ENCODE measurements at regions not wholly inside any gene's neighbourhood (a gene's known extent, or its start where the extent isn't known, plus 50 kb on each side); places are given as distances from the start of the nearest gene placed in this dataset.
"Not testable (repeated sequence)": the region's sequence is repeated elsewhere in the genome, so short reads cannot be mapped to it uniquely, and the experiment has no call there.

DNA sequence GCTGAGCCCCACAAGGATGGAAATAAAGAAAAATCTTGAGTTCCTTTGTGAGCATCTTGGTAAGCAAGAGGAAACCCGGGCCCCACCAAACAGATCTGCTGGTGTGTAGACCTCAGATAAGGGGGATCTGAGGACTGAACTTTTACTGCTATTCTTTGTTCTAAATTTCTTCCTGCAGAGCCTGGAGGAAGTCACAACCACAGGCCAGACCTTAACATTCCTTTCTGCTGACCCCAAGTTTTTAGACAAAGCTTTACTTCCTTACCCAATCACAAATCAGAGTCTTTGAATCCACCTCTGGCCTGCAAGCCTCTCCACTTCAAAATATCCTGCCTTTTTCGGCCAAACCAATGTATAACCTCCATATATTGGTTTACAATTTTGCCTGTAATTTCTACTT lies 352.6 kb upstream of the AUTS2 start:
- Mint-ChIP-seq H3K9me3 (peaks cover 44% of the 10 kb centered on the region), H3K36me3 (ENCODE audit: low read depth) (no peaks in the 10 kb centered on the region), H3K27ac (no peak overlapping the region), H3K27me3 (ENCODE audit: low read depth) (no peaks in the 10 kb centered on the region), H3K4me1 (ENCODE audit: low read depth) (no peaks in the 10 kb centered on the region), H3K4me3 (ENCODE audit: low read depth) (no peak overlapping the region)
- no peak for DNase-seq (ENCODE audit: low spot score)
- intact Hi-C loops (cut with micrococcal nuclease) = no loop called here

DNA sequence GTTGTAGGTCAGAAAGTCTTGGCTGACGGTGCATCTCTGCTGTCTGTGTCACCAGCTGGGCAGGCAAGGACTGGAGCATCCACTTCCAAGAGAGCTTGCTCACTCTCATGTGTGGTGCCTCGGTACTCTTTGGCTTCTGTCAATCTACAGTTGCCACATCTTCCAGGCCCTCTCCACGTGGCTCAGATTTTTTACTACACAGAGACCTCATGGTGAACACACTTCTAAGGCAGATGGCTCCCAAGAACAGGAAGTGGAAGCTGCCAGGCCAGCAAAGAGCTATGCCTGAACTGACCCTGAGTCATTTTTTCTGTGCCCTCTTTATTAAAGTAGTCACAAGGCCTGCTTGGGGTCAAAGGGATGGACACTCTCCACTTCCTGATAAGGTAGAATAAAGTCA lies 351.5 kb upstream of the AUTS2 start:
- no peaks in the 10 kb centered on the region for H3K36me3 Mint-ChIP-seq (ENCODE audit: low read depth)
- intact Hi-C loops (cut with micrococcal nuclease) = no loop called here
- peaks cover 41% of the 10 kb centered on the region for H3K9me3 Mint-ChIP-seq

GRCh38 chr7:69248382-69248828 lies 349.9 kb upstream of the AUTS2 start:
- H3K4me3 Mint-ChIP-seq (ENCODE audit: low read depth); H3K27me3 Mint-ChIP-seq (ENCODE audit: low read depth); H3K36me3 Mint-ChIP-seq (ENCODE audit: low read depth); DNase-seq (ENCODE audit: low spot score); H3K4me1 Mint-ChIP-seq (ENCODE audit: low read depth); H3K27ac Mint-ChIP-seq; intact Hi-C loops (cut with micrococcal nuclease): not testable (repeated sequence)
- peaks cover 40% of the 10 kb centered on the region for H3K9me3 Mint-ChIP-seq

More for the DNA sequence above, 351.5 kb upstream of the AUTS2 start:
- no peak overlapping the region for H3K27ac Mint-ChIP-seq
- no peaks in the 10 kb centered on the region for H3K27me3 Mint-ChIP-seq (ENCODE audit: low read depth)
- DNase-seq (ENCODE audit: low spot score) = no peak
- no peaks in the 10 kb centered on the region for H3K4me1 Mint-ChIP-seq (ENCODE audit: low read depth)
- H3K4me3 Mint-ChIP-seq (ENCODE audit: low read depth) = no peak overlapping the region

DNA sequence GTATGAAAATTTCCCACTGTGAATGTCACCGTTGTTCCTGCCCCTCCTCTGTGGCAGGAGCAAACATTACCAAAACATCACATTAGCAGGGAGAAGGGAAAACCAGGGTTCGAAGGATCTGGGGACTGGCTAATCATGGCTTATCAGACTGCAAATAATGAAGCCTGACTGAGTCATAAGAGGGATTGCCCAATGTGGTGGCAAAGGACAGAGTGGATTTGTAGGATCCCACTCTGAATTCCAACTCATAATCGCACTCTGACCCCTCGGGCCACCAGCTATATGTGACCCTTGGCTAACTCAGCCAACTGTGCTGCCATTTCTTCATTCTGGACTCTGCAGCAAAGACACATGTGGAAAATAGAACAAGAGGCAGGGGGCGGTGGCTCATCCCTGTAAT lies 347.3 kb upstream of the AUTS2 start:
- Mint-ChIP-seq H3K4me3 (ENCODE audit: low read depth) (no peak overlapping the region), H3K27me3 (ENCODE audit: low read depth) (no peaks in the 10 kb centered on the region), H3K27ac (no peak overlapping the region), H3K9me3 (peaks cover 39% of the 10 kb centered on the region), H3K4me1 (ENCODE audit: low read depth) (no peaks in the 10 kb centered on the region), H3K36me3 (ENCODE audit: low read depth) (no peaks in the 10 kb centered on the region)
- intact Hi-C loops (cut with micrococcal nuclease) = no loop called here
- no peak for DNase-seq (ENCODE audit: low spot score)

DNA sequence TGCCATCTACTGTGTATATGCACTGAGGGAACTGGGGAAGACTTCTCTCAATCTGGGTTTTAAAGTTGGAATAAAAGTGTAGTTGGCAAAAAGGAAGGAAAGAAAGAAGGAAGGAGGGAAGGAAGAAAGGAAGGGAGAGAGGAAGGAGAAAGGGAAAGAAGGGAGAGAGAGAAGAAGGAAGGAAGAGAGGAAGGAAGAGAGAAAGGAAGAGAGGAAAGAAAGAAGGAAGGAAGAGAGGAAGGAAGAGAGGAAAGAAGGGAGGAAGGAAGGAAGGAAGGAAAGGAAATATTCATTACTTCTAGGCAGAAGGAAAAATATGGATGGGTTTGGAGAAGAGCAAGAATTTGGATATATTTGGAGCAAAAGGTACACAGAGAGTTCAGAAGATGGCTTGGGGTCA lies 343.6 kb upstream of the AUTS2 start:
- Mint-ChIP-seq H3K9me3 (peaks cover 37% of the 10 kb centered on the region), H3K27ac (no peak overlapping the region)

DNA sequence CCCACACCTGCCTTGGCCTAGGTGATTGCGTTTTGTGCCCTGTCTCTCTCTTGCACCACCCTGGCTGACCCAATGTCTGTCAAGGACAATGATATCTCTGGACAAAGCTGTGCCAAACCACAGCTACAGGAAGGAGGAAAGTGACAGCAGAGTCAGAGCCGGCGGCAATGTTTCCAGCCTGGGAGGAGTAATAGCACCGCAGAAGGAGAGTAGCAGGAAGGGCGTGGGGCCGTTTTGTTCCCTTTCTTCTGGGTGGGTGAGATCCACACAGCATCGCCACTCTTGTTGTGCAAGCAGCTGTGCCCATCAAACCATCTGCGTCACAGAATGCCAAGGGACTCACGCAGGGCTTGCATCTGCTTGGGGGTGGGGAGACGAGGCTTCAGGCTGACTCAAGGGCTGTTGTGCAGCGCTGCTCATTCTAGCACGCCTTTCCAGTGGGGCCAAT lies 341.6 kb upstream of the AUTS2 start:
- intact Hi-C loops (cut with micrococcal nuclease) = no loop called here
- no peak overlapping the region for H3K27ac Mint-ChIP-seq
- no peaks in the 10 kb centered on the region for H3K4me1 Mint-ChIP-seq (ENCODE audit: low read depth)

More for the DNA sequence above, 343.6 kb upstream of the AUTS2 start:
- intact Hi-C loops (cut with micrococcal nuclease) = no loop called here
- H3K4me3 Mint-ChIP-seq (ENCODE audit: low read depth) = no peak overlapping the region
- DNase-seq (ENCODE audit: low spot score) = no peak
- no peaks in the 10 kb centered on the region for H3K27me3 Mint-ChIP-seq (ENCODE audit: low read depth)
- no peaks in the 10 kb centered on the region for H3K4me1 Mint-ChIP-seq (ENCODE audit: low read depth)
- no peaks in the 10 kb centered on the region for H3K36me3 Mint-ChIP-seq (ENCODE audit: low read depth)

GRCh38 chr7:69257592-69257991 lies 340.7 kb upstream of the AUTS2 start:
- H3K36me3 Mint-ChIP-seq (ENCODE audit: low read depth) = no peaks in the 10 kb centered on the region
- no peaks in the 10 kb centered on the region for H3K4me1 Mint-ChIP-seq (ENCODE audit: low read depth)
- peaks cover 27% of the 10 kb centered on the region for H3K9me3 Mint-ChIP-seq
- no peak overlapping the region for H3K4me3 Mint-ChIP-seq (ENCODE audit: low read depth)
- H3K27ac Mint-ChIP-seq = no peak overlapping the region
- intact Hi-C loops (cut with micrococcal nuclease) = no loop called here
- DNase-seq (ENCODE audit: low spot score) = no peak
- no peaks in the 10 kb centered on the region for H3K27me3 Mint-ChIP-seq (ENCODE audit: low read depth)

More for the DNA sequence above, 341.6 kb upstream of the AUTS2 start:
- H3K4me3 Mint-ChIP-seq (ENCODE audit: low read depth) = no peak overlapping the region
- H3K9me3 Mint-ChIP-seq = peaks cover 27% of the 10 kb centered on the region
- H3K36me3 Mint-ChIP-seq (ENCODE audit: low read depth) = no peaks in the 10 kb centered on the region
- H3K27me3 Mint-ChIP-seq (ENCODE audit: low read depth) = no peaks in the 10 kb centered on the region
- DNase-seq (ENCODE audit: low spot score) = no peak

DNA sequence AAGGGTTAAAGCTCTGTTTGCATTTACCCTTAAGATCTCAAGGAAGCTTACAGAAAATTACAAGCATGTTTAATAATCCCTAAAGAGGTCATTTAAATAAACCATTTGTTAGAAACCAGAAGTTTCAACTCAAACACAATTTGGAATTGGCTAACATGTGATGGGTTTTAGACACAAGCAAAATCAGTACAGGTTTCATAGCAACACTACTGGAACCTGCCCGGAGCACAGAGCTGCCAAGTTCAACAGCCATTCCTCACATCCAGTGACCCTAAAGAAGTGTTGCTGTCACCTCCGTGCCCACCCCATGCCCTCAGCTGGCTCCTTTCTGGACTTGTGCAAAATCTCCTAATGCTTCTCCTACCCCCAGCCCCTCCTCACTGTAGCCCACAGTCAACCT lies 338.8 kb upstream of the AUTS2 start:
- Mint-ChIP-seq H3K4me3 (ENCODE audit: low read depth) (no peak overlapping the region), H3K9me3 (peaks cover 20% of the 10 kb centered on the region), H3K27ac (no peak overlapping the region), H3K36me3 (ENCODE audit: low read depth) (no peaks in the 10 kb centered on the region), H3K4me1 (ENCODE audit: low read depth) (no peaks in the 10 kb centered on the region), H3K27me3 (ENCODE audit: low read depth) (no peaks in the 10 kb centered on the region)
- intact Hi-C loops (cut with micrococcal nuclease) = no loop called here
- DNase-seq (ENCODE audit: low spot score) = no peak

- Mint-ChIP-seq H3K4me1 (ENCODE audit: low read depth) (no peaks in the 10 kb centered on the region), H3K36me3 (ENCODE audit: low read depth) (no peaks in the 10 kb centered on the region), H3K9me3 (peaks cover 16% of the 10 kb centered on the region), H3K27ac (no peak overlapping the region), H3K4me3 (ENCODE audit: low read depth) (no peak overlapping the region), H3K27me3 (ENCODE audit: low read depth) (no peaks in the 10 kb centered on the region)
- DNase-seq (ENCODE audit: low spot score) = no peak
- intact Hi-C loops (cut with micrococcal nuclease) = no loop called here
Measured at GRCh38 chr7:69260023-69260422, 338.3 kb upstream of the AUTS2 start.

GRCh38 chr7:69263550-69263949 lies 334.7 kb upstream of the AUTS2 start:
- H3K4me1 Mint-ChIP-seq (ENCODE audit: low read depth) = no peaks in the 10 kb centered on the region
- H3K36me3 Mint-ChIP-seq (ENCODE audit: low read depth) = no peaks in the 10 kb centered on the region
- H3K27me3 Mint-ChIP-seq (ENCODE audit: low read depth) = no peaks in the 10 kb centered on the region
- H3K4me3 Mint-ChIP-seq (ENCODE audit: low read depth) = no peak overlapping the region
- DNase-seq (ENCODE audit: low spot score) = no peak
- peaks cover 9% of the 10 kb centered on the region for H3K9me3 Mint-ChIP-seq
- H3K27ac Mint-ChIP-seq = no peak overlapping the region
- intact Hi-C loops (cut with micrococcal nuclease) = no loop called here

DNA sequence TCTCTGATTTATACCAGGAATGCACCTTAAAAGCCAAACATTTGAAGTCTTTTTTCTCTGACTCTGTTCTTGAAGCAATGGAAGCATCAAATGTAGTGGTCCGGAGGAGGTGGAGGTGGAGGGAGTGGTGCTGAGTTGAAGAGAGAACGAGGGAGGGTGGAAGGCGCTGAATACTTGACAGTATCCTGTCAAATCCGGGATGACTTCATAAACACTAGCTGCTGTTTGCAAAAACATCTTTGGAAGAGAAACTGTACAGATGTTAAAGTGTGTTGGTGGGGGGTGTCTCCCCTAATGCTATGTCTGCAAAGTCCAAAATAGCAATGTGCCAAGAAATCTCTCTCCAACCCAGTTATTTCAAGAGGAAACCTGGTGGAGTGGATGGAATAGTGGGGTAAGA lies 328.5 kb upstream of the AUTS2 start:
- no peaks in the 10 kb centered on the region for H3K27me3 Mint-ChIP-seq (ENCODE audit: low read depth)
- H3K36me3 Mint-ChIP-seq (ENCODE audit: low read depth) = no peaks in the 10 kb centered on the region
- no peak for DNase-seq (ENCODE audit: low spot score)
- H3K4me3 Mint-ChIP-seq (ENCODE audit: low read depth) = no peak overlapping the region
- peaks cover 15% of the 10 kb centered on the region for H3K9me3 Mint-ChIP-seq
- H3K4me1 Mint-ChIP-seq (ENCODE audit: low read depth) = no peaks in the 10 kb centered on the region
- intact Hi-C loops (cut with micrococcal nuclease) = no loop called here
- H3K27ac Mint-ChIP-seq = no peak overlapping the region

DNA sequence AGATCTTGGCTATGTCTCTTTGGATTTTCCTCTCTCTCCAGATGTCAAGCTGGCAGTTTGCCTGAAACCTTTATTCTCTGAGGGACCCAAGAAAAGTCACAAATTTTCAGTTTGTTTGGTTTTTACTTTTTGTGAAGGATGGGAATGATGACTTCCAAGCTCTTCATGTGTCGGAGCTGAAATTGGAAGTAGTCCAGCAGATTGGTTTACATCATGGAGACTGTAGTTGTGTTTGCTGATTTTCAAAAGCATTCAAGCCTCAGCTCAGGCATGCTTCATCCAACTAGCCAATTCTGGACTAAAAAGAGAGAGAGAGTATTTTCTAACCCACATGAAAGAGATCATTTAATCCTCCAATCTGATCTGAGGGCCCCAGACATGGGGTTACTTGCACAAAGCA lies 326.2 kb upstream of the AUTS2 start:
- H3K27me3 Mint-ChIP-seq (ENCODE audit: low read depth) = no peaks in the 10 kb centered on the region
- intact Hi-C loops (cut with micrococcal nuclease) = no loop called here
- H3K9me3 Mint-ChIP-seq = peaks cover 25% of the 10 kb centered on the region
- no peaks in the 10 kb centered on the region for H3K36me3 Mint-ChIP-seq (ENCODE audit: low read depth)
- no peak overlapping the region for H3K27ac Mint-ChIP-seq
- H3K4me3 Mint-ChIP-seq (ENCODE audit: low read depth) = no peak overlapping the region
- no peak for DNase-seq (ENCODE audit: low spot score)
- no peaks in the 10 kb centered on the region for H3K4me1 Mint-ChIP-seq (ENCODE audit: low read depth)

- H3K27ac Mint-ChIP-seq = no peak overlapping the region
- H3K36me3 Mint-ChIP-seq (ENCODE audit: low read depth) = no peaks in the 10 kb centered on the region
- intact Hi-C loops (cut with micrococcal nuclease) = no loop called here
- H3K27me3 Mint-ChIP-seq (ENCODE audit: low read depth) = no peaks in the 10 kb centered on the region
- no peaks in the 10 kb centered on the region for H3K4me1 Mint-ChIP-seq (ENCODE audit: low read depth)
- DNase-seq (ENCODE audit: low spot score) = no peak
- H3K4me3 Mint-ChIP-seq (ENCODE audit: low read depth) = no peak overlapping the region
- peaks cover 39% of the 10 kb centered on the region for H3K9me3 Mint-ChIP-seq
Measured at GRCh38 chr7:69276011-69276729, 322.1 kb upstream of the AUTS2 start.

GRCh38 chr7:69277366-69277765 lies 320.9 kb upstream of the AUTS2 start:
- Mint-ChIP-seq H3K9me3 (peaks cover 40% of the 10 kb centered on the region), H3K27ac (no peak overlapping the region), H3K27me3 (ENCODE audit: low read depth) (no peaks in the 10 kb centered on the region), H3K4me1 (ENCODE audit: low read depth) (no peaks in the 10 kb centered on the region), H3K4me3 (ENCODE audit: low read depth) (no peak overlapping the region), H3K36me3 (ENCODE audit: low read depth) (no peaks in the 10 kb centered on the region)
- intact Hi-C loops (cut with micrococcal nuclease) = no loop called here
- no peak for DNase-seq (ENCODE audit: low spot score)
